ENCODE measurements at regions not wholly inside any gene's neighbourhood (a gene's known extent, or its start where the extent isn't known, plus 50 kb on each side); places are given as distances from the start of the nearest gene placed in this dataset.

DNA sequence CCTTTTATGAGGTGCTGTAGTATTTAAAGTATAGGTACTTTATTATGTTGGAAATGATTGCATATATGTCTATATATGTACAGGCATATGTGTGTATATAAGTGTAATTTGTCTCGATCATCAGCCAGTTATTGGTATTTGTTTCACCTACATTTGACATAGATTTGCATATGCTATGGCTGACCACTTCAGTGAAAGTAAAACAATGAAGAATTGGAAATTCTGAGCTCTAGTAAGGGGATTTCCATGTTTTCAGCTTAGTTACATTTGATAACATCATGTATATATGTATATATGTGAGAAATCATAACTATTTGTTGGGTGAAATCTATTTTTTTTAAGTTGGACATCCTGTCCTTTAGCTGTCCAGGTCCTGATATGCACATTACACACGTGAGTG lies 1303.9 kb downstream of the EFNB2 start:
- Histone ChIP-seq H3K4me3 (replicated peaks in 1 of 2; ENCODE audit: low read depth in 1 of 2, low read length in 2 of 2) (no peak overlapping the region), H2AFZ (ENCODE audit: low read depth, low read length, poor library complexity, severe bottlenecking) (no peak overlapping the region), H3K27ac (ENCODE audit: low read depth, low read length) (no peak overlapping the region), H3K9ac (ENCODE audit: low read length) (no peak overlapping the region), H3K9me2 (ENCODE audit: insufficient read depth) (no peaks in the 10 kb centered on the region), H3K36me3 (ENCODE audit: control insufficient read depth in 1 of 2, insufficient read depth in 2 of 2, low read length in 2 of 2) (no peaks in the 10 kb centered on the region), H3K4me1 (ENCODE audit: control insufficient read depth in 1 of 2, insufficient read depth in 2 of 2, low read length in 2 of 2) (no peaks in the 10 kb centered on the region), H3K79me2 (ENCODE audit: insufficient read depth, low read length) (no peaks in the 10 kb centered on the region), H3K4me2 (ENCODE audit: low read length) (no peak overlapping the region), H3K9me3 (ENCODE audit: control insufficient read depth in 1 of 2, insufficient read depth in 1 of 2, low read depth in 1 of 2, low read length in 2 of 2) (no peaks in the 10 kb centered on the region), H3K27me3 (ENCODE audit: insufficient read depth, low read length) (no peaks in the 10 kb centered on the region), H4K20me1 (ENCODE audit: insufficient read depth) (no peaks in the 10 kb centered on the region; the same call in 1 of the 2 replicates)
- DNase-seq (ENCODE audit: low read depth, low spot score) (no peak), ATAC-seq (no peak)
- intact Hi-C loops (cut with micrococcal nuclease) = no loop called here
- no peak for TF ChIP-seq ATF3 (IDR thresholded peaks at IDR 0.05)
- TF ChIP-seq EZH2phosphoT487 (IDR thresholded peaks at IDR 0.05; ENCODE audit: borderline replicate concordance) = no peak
- RAD21 ChIA-PET (ENCODE audit: low non-redundant PET in 1 of 2, low total read pairs in 2 of 2, uncharacterized antibody in 2 of 2, unreplicated experiment in 2 of 2) = no interaction called here
- CTCF ChIA-PET = no interaction called here
- BruUV-seq (replicated peaks) = no TSS peak
- POLR2A ChIA-PET = no interaction called here

GRCh38 chr13:105220881-105221280 lies 1314.6 kb downstream of the EFNB2 start:
- Histone ChIP-seq H3K4me2 (ENCODE audit: low read length) (no peak overlapping the region), H3K27me3 (ENCODE audit: insufficient read depth, low read length) (no peaks in the 10 kb centered on the region), H3K36me3 (ENCODE audit: control insufficient read depth in 1 of 2, insufficient read depth in 2 of 2, low read length in 2 of 2) (no peaks in the 10 kb centered on the region), H4K20me1 (ENCODE audit: insufficient read depth) (no peaks in the 10 kb centered on the region), H3K9me2 (ENCODE audit: insufficient read depth) (no peaks in the 10 kb centered on the region), H3K4me1 (ENCODE audit: control insufficient read depth in 1 of 2, insufficient read depth in 2 of 2, low read length in 2 of 2) (no peaks in the 10 kb centered on the region), H3K27ac (ENCODE audit: low read depth, low read length) (no peak overlapping the region), H3K9ac (ENCODE audit: low read length) (no peak overlapping the region), H2AFZ (ENCODE audit: low read depth, low read length, poor library complexity, severe bottlenecking) (no peak overlapping the region), H3K9me3 (ENCODE audit: control insufficient read depth in 1 of 2, insufficient read depth in 1 of 2, low read depth in 1 of 2, low read length in 2 of 2) (no peaks in the 10 kb centered on the region), H3K4me3 (replicated peaks in 1 of 2; ENCODE audit: low read depth in 1 of 2, low read length in 2 of 2) (no peak overlapping the region), H3K79me2 (ENCODE audit: insufficient read depth, low read length) (no peaks in the 10 kb centered on the region)
- TF ChIP-seq ZFX (IDR thresholded peaks at IDR 0.05) = no peak
- RAD21 ChIA-PET (ENCODE audit: low non-redundant PET in 1 of 2, low total read pairs in 2 of 2, uncharacterized antibody in 2 of 2, unreplicated experiment in 2 of 2) = no interaction called here
- ATAC-seq (no peak), DNase-seq (ENCODE audit: low read depth, low spot score) (no peak)
- CTCF ChIA-PET = no interaction called here
- BruUV-seq (replicated peaks) = no TSS peak
- intact Hi-C loops (cut with micrococcal nuclease) = no loop called here
- POLR2A ChIA-PET = no interaction called here

GRCh38 chr13:105220063-105220462 lies 1315.4 kb downstream of the EFNB2 start:
- ChIA-PET POLR2A (no interaction called here), RAD21 (ENCODE audit: low non-redundant PET in 1 of 2, low total read pairs in 2 of 2, uncharacterized antibody in 2 of 2, unreplicated experiment in 2 of 2) (no interaction called here), CTCF (no interaction called here)
- no peak overlapping the region for H3K27ac ChIP-seq (ENCODE audit: low read depth, low read length)
- no peak overlapping the region for H2AFZ ChIP-seq (ENCODE audit: low read depth, low read length, poor library complexity, severe bottlenecking)
- DNase-seq (ENCODE audit: low read depth, low spot score) = no peak
- H3K4me2 ChIP-seq (ENCODE audit: low read length) = no peak overlapping the region
- intact Hi-C loops (cut with micrococcal nuclease) = no loop called here
- TF ChIP-seq, protein P1, sequence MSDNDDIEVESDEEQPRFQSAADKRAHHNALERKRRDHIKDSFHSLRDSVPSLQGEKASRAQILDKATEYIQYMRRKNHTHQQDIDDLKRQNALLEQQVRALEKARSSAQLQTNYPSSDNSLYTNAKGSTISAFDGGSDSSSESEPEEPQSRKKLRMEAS (IDR thresholded peaks at IDR 0.05) = no peak
- TF ChIP-seq ATF3 (IDR thresholded peaks at IDR 0.05) (no peak), SRF (IDR thresholded peaks at IDR 0.05; ENCODE audit: low read depth) (no peak), ELF1 (IDR thresholded peaks at IDR 0.05; ENCODE audit: borderline replicate concordance, low read depth) (no peak), FOSL1 (IDR thresholded peaks at IDR 0.05; ENCODE audit: low read depth) (no peak)
- H3K4me1 ChIP-seq (ENCODE audit: control insufficient read depth in 1 of 2, insufficient read depth in 2 of 2, low read length in 2 of 2) = no peaks in the 10 kb centered on the region
- no peak for ATAC-seq
- H3K4me3 ChIP-seq (replicated peaks in 1 of 2; ENCODE audit: low read depth in 1 of 2, low read length in 2 of 2) = no peak overlapping the region
- no peak overlapping the region for H3K9ac ChIP-seq (ENCODE audit: low read length)
- no peaks in the 10 kb centered on the region for H4K20me1 ChIP-seq (ENCODE audit: insufficient read depth)
- no peaks in the 10 kb centered on the region for H3K36me3 ChIP-seq (ENCODE audit: control insufficient read depth in 1 of 2, insufficient read depth in 2 of 2, low read length in 2 of 2)
- no peaks in the 10 kb centered on the region for H3K27me3 ChIP-seq (ENCODE audit: insufficient read depth, low read length)
- no peaks in the 10 kb centered on the region for H3K79me2 ChIP-seq (ENCODE audit: insufficient read depth, low read length)
- no peaks in the 10 kb centered on the region for H3K9me3 ChIP-seq (ENCODE audit: control insufficient read depth in 1 of 2, insufficient read depth in 1 of 2, low read depth in 1 of 2, low read length in 2 of 2)
- no peaks in the 10 kb centered on the region for H3K9me2 ChIP-seq (ENCODE audit: insufficient read depth)
- no TSS peak for BruUV-seq (replicated peaks)

Data from HCT116 (cell line).